NCI-H2029 (cell line): ENCODE measurements at regions not wholly inside any gene's neighbourhood (a gene's known extent, or its start where the extent isn't known, plus 50 kb on each side); places are given as distances from the start of the nearest gene placed in this dataset.
A peak's percentile ranks its signal among the peaks of the same experiment; 100 is the strongest.

Source experiments
- DNase-seq: peaks from one replicate; lab custom pipeline; 2025; lab: John Stamatoyannopoulos, UW

DNA sequence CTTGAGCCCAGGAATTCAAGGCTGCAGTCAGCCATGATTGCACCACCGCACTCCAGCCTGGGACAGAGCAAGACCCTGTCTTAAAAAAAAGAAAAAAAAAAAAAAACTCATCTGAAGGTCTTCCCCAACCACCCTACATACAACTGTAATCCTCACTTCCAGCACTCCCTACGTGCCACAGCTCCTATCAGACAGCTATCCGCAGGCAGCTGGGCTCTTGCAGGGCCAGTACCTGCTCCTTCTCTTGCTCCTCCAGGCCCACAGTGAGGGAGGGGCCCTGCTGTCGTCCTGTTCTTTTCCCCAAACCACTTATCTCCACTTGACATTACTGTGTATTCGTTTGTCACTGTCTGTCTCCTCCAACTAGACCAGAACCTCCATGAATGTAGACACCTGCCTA is 156.1 kb upstream of the NECTIN1 start:
- peak; percentile 72 for DNase-seq

- DNase-seq = no peak
Measured at GRCh38 chr11:119882316-119882715, 153.3 kb upstream of the NECTIN1 start.

DNA sequence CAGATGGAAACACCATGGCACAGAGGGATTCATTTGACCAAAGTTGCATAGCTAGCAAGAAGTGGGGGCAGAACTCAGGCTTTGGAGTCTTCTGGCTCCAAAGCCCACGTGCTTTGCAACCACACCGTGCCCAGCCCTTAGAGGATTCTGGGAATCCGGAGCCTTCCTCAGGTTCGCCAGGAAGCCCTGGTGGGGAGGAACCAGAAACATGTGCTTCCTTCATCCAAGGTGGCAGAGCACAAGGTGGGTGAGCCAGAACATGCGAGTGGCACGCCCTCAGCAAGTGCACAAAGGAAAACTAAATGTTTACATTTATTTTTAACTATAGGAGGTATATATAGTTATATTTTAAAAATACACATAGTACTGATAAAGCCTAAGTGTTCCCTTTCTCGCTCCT is 151.9 kb upstream of the NECTIN1 start:
- DNase-seq = no peak

DNA sequence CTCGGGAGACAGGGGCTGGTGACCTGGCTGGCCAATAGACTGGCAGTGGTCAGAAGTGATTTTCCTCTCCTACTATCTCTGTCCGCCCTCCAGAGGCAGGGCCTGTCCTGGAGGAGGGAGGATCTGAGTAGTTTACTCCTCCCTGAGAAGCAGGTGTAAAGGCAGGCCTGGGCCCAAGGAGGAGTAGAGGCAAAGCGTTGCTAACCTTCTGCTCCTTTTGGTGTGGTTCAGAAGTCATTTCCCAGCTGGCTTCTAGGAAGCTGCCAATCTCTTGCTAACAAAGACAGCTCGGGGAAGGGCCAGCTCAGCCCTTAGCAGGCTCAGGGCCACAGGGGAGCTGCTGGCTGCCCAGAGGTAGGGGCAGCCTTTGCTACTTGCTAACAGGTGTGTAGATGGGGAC is 151.1 kb upstream of the NECTIN1 start:
- DNase-seq = no peak

DNA sequence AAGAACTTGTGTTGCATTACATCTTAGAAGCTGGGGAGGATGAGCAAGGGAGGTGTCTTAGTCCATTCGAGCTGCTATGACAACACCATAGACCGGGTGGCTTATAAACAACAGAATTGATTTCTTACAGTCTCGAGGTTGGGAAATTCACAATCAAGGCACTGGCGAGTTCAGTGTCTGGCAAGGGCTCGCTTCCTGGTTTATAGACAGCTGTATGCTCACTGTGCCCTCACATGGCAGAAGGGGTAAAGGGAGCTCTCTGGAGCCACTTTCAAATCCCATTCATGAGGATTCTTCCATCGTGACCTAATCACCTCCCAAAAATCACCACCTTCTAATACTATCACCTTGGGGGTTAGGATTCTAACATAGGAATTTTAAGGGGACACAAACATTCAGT is 150.0 kb upstream of the NECTIN1 start:
- DNase-seq = no peak

DNA sequence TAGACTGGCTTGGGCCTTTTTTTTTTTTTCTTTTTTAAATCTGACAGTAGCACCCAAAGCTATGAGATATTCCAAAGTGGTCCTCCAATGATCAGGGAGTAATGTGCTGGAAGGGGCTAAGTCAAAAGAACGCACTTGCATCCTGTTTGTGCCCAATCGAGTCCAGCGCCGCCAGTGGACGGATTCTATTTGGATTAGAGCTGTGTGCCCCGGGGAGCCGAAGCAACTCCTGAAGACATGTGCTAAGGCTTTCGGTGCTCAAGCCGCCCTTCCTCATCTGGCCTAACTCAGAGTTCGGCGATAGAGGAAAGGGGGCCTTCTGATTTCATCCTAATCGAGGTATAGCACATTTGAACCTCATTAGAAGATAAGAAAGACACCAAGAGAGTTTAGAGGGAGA is 147.8 kb upstream of the NECTIN1 start:
- DNase-seq = no peak

DNA sequence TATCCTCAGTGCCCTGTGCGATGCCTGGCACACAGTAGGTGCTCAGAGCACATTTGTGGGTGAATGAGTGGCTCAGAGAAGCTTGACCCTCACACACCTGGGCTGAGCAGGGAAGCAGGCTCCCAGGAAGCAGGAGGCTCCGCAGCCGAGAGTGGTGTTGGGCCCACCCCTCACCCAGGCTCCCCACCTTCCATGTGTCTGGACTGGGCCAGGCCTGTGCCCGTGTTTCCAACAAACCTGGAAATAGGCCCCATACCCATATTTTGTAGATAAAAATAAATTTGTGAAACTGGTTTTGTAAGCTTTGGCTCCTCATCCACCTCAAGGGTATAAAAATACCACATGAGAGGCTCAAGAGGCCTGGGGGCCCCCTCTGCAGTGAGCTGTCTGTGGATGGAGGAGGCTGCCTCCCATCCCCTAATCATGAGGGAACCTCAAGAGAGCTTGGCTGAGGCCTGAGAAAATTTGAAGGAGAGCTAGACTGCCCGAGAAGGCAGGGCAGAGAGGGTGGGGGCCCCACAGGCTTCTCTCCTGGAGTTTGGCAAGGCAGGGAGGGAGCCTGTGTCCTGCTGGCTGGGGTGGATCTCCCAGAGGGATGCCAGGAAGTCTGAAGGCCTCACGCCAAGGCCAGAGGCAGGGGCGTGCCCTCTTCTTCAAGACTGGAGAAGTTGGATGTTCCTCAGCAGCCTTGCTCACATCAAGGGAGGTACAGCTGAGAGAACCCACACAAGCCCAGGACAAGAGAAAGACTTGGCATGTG is 147.0 kb upstream of the NECTIN1 start:
- no peak for DNase-seq

GRCh38 chr11:119874660-119875238 is 145.7 kb upstream of the NECTIN1 start:
- no peak for DNase-seq

- DNase-seq = no peak
Measured at GRCh38 chr11:119873761-119874421, 144.9 kb upstream of the NECTIN1 start.

- DNase-seq = no peak
Measured at GRCh38 chr11:119872611-119873310, 143.8 kb upstream of the NECTIN1 start.

DNA sequence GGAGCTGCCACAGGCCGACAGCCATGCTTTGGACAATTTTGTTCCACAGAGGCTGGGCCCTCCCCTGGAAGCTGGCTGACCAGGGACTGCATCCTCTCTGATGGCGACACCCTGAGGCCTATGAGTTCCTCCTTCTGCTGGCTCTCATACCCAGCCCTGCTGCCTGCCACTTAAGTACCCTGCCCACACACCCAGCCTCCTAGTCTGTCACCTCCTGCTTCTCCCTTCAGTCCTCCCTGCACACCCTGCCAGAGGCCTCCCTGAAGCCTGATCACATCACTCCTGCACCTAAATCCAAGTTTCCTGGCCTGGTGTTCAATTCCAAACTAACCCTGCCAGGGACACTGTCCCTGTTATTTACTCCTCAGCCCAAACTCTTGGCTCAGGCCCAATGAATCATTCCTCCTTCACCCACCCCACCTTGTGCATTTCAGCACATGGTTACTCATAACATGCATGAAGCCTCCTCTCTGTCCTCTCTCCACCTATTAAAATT is 136.7 kb upstream of the NECTIN1 start:
- DNase-seq = no peak

GRCh38 chr11:119864836-119865235 is 135.8 kb upstream of the NECTIN1 start:
- DNase-seq = no peak

DNA sequence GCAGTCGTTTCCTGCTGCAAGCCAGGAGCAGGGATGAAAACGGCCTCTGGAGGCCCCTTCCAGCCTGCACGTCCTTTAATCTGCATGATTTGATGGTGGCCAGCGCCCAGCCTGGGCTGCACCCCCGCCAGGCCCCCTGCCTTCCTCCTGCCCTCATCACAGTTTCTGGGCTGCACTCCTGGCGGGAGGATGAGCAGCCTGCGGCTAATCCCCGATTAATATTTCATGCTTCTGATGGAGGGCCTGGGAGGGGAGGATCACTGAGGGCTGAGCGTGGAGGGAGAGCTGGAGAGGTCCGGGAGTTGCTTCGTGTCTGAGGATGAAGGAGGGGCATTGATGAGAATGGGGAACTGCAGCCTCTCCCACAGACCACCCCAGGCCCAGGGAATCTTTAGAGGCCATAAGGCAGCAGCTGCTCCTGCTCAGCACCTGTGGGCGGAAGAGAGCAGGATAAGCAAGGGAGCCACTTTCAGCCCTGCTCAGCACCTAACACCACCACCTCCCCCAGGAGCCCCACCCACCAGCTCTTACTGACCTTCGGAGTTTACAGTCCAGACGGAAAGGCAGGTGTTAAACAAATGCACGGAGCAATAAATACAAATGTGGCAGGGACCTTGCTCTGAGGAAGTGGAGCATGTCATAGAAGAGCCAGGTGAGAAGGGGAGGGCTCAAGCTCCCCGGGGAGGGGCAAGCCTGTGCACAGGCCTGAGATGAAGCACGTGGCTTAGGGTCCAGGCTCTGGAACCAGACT is 135.0 kb upstream of the NECTIN1 start:
- peak; percentile 58 for DNase-seq

DNA sequence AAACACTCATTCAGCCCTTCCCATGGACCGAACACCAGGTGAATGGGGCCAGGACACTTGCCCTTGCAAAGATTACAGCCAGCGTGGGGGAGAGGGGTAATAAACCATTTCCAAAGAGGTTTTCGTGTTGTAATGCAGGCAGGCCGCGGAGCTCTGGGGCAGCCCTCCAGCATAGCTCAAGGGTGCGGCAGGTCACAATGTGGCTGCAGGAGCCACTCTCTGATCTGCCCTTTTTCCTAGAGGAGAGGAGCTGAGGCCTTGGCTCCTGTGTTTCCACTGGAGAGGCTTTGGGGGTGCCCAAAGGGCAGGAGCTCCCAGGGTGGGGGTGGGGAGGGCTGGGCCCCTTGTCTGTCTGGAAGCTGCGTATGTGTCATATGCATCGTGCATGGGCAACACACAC is 134.2 kb upstream of the NECTIN1 start:
- no peak for DNase-seq

DNA sequence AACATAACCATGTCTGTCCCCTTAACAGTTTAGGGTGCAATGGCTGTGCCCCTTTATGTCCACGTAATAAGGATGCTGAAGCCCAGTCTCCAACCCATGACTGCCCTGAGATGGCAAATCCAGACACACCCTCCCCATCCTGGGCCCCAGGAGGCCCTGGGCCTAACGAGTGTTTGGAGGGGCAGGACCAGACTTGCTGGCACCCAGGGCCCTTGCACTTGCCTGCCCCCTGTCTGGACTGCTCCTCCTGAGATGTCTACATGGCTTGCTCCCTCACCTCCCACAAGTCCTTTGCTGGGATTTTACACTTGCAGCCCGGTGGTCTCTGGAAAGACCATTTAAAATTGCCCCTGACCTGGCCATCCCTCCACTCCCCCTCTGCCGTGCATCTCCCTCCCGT is 132.2 kb upstream of the NECTIN1 start:
- DNase-seq = no peak

GRCh38 chr11:119860561-119861094 is 131.6 kb upstream of the NECTIN1 start:
- DNase-seq = no peak

- no peak for DNase-seq
Measured at GRCh38 chr11:119859684-119860083, 130.7 kb upstream of the NECTIN1 start.

DNA sequence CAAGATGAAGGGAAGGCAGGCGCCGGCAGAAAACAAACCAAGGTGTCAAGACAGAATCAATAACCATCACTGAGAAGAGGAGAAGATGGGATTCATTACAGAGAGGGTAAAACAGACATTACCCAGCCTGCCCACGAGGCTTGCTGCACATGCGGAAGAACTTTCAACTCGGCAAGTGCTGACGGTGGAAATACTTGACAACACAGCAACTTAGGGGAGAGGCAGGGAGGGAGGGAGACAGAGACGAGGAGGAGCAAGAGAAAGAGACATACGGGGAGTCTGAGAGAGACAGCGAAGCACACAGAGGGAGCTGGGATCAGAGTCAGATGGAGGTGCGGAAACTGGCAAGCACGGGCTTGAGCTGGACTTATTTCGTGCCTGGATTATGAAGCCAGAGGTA is 129.3 kb upstream of the NECTIN1 start:
- DNase-seq = no peak

- no peak for DNase-seq
Measured at GRCh38 chr11:119856681-119857485, 127.9 kb upstream of the NECTIN1 start.

DNA sequence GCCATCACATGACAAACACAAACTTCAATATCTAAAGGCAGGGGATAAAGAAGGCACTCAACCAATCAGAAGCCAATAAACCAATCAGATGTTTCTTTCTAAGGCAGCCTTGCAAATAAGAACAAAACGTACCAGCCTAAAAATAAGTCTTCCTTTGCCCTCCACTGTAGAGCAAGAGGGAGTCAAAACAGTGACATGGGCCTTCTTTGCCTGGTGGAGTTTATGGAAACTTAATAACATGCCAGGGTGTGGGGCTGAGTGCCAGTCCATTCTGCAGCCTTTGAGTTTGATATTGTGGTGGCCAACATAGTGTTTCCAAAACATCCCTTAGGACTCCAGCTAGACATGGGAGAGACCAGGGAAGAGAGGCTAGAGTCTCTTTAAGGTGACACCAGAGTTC is 126.1 kb upstream of the NECTIN1 start:
- no peak for DNase-seq

DNA sequence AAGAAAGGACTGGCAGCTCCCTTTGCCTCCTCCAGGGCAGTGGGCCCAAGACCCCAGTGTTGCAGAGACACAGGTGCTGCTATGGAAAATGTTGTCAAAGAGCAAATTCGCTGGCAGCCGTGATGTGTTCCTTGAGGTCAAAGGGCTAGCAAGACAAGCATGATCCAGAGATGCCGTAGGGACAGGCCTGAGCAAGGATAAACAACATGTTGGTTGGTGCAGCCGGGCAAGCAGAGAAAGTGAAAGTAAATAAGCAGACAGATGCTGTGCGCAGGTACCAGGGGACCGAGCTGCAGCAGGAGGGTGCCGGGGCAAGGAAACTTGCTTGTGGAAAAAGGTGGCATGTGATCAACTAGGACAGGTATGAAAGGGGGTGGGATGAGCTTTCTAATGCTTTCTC is 125.5 kb upstream of the NECTIN1 start:
- peak; percentile 11 for DNase-seq
